ENCODE measurements at regions not wholly inside any gene's neighbourhood (a gene's known extent, or its start where the extent isn't known, plus 50 kb on each side); places are given as distances from the start of the nearest gene placed in this dataset.

DNA sequence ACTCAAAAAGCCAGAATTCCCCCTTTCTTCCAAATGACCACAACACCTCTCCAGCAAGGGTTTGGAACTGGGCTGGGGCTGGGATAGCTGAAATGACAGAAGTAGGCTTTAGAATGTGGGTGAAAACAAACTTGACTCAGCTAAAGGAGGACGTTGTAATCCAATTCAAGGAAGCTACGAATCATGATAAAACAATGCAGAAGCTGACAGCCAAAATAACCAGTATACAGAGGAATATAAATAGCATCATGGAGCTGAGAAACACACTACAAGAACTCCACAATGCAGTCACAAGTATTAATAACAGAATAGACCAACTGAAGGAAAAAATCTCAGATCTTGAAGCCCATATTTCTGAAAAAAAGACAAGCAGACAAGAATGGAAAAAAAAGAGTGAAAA, 95.8 kb upstream of the TET2 start:
- no peaks in the 10 kb centered on the region for H3K4me1 Mint-ChIP-seq
- TF ChIP-seq, protein P1, sequence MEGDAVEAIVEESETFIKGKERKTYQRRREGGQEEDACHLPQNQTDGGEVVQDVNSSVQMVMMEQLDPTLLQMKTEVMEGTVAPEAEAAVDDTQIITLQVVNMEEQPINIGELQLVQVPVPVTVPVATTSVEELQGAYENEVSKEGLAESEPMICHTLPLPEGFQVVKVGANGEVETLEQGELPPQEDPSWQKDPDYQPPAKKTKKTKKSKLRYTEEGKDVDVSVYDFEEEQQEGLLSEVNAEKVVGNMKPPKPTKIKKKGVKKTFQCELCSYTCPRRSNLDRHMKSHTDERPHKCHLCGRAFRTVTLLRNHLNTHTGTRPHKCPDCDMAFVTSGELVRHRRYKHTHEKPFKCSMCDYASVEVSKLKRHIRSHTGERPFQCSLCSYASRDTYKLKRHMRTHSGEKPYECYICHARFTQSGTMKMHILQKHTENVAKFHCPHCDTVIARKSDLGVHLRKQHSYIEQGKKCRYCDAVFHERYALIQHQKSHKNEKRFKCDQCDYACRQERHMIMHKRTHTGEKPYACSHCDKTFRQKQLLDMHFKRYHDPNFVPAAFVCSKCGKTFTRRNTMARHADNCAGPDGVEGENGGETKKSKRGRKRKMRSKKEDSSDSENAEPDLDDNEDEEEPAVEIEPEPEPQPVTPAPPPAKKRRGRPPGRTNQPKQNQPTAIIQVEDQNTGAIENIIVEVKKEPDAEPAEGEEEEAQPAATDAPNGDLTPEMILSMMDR (IDR thresholded peaks at IDR 0.05), result no peak
- H3K9me3 Mint-ChIP-seq, result peaks cover 19% of the 10 kb centered on the region
- H3K27ac Mint-ChIP-seq, result no peak overlapping the region
- H3K4me3 Mint-ChIP-seq, result no peak overlapping the region
- H3K27me3 Mint-ChIP-seq (ENCODE audit: low read depth, poor library complexity), result peaks cover 10% of the 10 kb centered on the region
- H3K36me3 Mint-ChIP-seq (ENCODE audit: low read depth), result no peaks in the 10 kb centered on the region
- no peak for DNase-seq

DNA sequence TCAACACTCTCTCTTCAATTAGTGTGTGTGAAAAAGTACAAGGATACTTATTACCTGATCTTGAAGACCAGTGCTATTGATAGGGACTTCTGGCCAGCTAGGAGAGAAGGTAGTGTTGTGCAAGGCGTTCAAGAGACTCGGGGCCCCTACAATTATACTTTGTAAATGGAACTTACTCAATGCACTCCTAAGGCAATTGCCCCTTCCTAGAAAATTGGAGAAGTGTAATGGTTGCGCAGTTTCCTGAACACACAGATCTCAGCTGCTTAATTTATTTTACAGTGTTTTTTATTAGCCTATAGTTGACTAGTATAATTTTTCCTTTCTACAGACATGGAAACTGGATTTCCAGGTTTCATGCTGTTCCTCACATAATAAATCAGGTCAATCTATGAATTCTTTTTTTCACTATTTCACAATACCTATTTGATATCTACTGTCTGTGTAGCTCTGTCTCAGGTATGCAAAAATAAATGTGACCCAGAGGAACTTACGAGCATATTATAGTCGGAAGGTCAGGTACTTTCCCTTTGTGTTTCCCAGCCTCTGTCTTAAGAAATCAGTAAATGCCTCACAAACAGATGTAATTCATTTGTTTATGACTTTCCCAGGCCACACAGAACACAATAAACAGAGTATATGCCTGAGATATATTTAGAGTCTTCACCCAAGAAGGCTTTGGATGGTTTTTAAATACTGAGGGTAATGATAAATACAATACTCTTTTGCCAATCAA, 89.1 kb upstream of the TET2 start:
- Mint-ChIP-seq H3K4me3 (no peak overlapping the region), H3K4me1 (peaks cover 12% of the 10 kb centered on the region), H3K36me3 (ENCODE audit: low read depth) (no peaks in the 10 kb centered on the region), H3K9me3 (peaks cover 6% of the 10 kb centered on the region), H3K27ac (no peak overlapping the region), H3K27me3 (ENCODE audit: low read depth, poor library complexity) (peaks cover 7% of the 10 kb centered on the region)
- DNase-seq, result no peak
- TF ChIP-seq, protein P1 (IDR thresholded peaks at IDR 0.05), result no peak

DNA sequence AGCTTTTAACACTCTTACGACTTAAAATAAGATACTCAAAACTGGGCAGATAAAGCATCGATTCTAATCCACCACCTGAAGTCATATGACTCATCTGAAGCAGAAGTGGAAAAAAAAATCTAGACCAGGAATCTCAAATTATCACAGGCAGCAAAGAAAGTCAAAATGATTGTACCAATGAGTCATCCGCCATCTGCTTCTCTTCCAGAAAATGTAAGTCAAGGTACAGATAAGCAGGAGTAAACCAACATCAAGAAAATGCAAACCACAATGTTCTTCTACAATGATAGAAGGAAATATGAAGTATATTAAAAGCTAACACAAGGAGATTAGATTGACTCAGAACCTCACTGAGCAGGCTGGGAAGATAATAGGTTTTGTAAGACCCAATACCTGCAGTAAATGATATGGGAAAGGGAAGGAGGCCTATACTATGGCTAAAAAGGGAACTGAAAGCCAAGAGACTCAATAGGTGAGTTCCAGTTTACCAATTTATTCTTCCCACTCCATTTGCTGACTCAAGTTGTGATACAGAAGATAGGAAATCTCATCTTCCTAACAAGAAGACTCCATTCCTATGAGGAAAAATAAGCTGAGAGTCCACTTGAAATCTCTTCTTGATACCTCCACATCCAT, 88.4 kb upstream of the TET2 start:
- DNase-seq, result no peak
- H3K27ac Mint-ChIP-seq, result no peak overlapping the region
- H3K4me1 Mint-ChIP-seq, result peaks cover 12% of the 10 kb centered on the region

DNA sequence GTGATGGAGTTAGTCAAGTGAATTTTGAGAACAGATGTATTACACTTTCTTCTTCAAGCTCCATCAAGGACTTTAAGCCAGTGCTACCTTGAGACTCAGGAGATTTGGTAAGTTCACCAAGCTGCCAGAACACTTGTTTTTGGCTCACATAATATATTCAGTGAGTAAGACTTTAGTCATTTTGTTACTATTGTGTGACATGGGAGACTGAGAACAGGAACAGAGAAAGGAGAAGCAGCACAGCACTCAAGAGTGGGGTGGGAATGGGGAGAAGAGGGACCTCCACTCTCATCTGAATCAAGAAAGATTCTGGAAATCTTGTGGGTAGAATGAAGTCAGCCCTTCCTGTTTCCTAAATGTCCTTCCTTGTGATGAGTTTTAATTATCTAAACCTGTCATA, 87.3 kb upstream of the TET2 start:
- H3K9me3 Mint-ChIP-seq, result no peaks in the 10 kb centered on the region
- no peak for DNase-seq
- no peaks in the 10 kb centered on the region for H3K36me3 Mint-ChIP-seq (ENCODE audit: low read depth)
- H3K27me3 Mint-ChIP-seq (ENCODE audit: low read depth, poor library complexity), result peaks cover 3% of the 10 kb centered on the region
- TF ChIP-seq, protein P1 (IDR thresholded peaks at IDR 0.05), result no peak
- H3K4me3 Mint-ChIP-seq, result no peak overlapping the region
- H3K27ac Mint-ChIP-seq, result no peak overlapping the region
- peaks cover 12% of the 10 kb centered on the region for H3K4me1 Mint-ChIP-seq

More for the DNA sequence above, 88.4 kb upstream of the TET2 start:
- TF ChIP-seq, protein P1 (IDR thresholded peaks at IDR 0.05), result no peak
- Mint-ChIP-seq H3K27me3 (ENCODE audit: low read depth, poor library complexity) (peaks cover 3% of the 10 kb centered on the region), H3K4me3 (no peak overlapping the region), H3K9me3 (peaks cover 3% of the 10 kb centered on the region), H3K36me3 (ENCODE audit: low read depth) (no peaks in the 10 kb centered on the region)

DNA sequence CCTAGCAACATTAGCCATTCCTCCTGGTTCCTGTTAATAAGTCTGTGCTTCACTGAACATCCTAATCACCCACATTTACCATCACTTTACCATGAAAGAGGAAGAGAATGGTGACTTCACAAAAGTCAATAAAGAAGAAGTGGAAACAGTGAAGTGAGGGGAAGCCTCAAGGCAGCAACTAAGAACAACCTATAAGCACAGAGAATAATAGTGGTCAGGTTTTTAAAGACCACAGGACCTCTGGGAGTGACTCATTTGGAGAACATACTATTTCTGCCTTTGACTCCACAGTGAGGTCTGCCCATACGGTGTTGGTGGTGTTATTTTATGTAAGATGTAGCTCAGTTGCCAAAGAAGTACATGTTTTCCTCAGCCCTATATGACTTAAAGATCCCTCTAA, 86.0 kb upstream of the TET2 start:
- Mint-ChIP-seq H3K27ac (no peak overlapping the region), H3K36me3 (ENCODE audit: low read depth) (no peaks in the 10 kb centered on the region), H3K4me3 (no peak overlapping the region), H3K27me3 (ENCODE audit: low read depth, poor library complexity) (peaks cover 3% of the 10 kb centered on the region), H3K9me3 (no peaks in the 10 kb centered on the region), H3K4me1 (peaks cover 12% of the 10 kb centered on the region)
- TF ChIP-seq, protein P1 (IDR thresholded peaks at IDR 0.05), result no peak
- no peak for DNase-seq
